HG03045 (cell line): ENCODE measurements at regions not wholly inside any gene's neighbourhood (a gene's known extent, or its start where the extent isn't known, plus 50 kb on each side); places are given as distances from the start of the nearest gene placed in this dataset.
A peak's percentile ranks its signal among the peaks of the same experiment; 100 is the strongest.
"Not testable (repeated sequence)": the region's sequence is repeated elsewhere in the genome, so short reads cannot be mapped to it uniquely, and the experiment has no call there.

Experiments used
- ATAC-seq: cut with Tn5 transposase; IDR thresholded peaks from one replicate; pipeline ENCODE4 v1.9.1; 2021; ENCODE audit warnings: mild to moderate bottlenecking, moderate library complexity; ENCODE audit not compliant: unreplicated experiment

DNA sequence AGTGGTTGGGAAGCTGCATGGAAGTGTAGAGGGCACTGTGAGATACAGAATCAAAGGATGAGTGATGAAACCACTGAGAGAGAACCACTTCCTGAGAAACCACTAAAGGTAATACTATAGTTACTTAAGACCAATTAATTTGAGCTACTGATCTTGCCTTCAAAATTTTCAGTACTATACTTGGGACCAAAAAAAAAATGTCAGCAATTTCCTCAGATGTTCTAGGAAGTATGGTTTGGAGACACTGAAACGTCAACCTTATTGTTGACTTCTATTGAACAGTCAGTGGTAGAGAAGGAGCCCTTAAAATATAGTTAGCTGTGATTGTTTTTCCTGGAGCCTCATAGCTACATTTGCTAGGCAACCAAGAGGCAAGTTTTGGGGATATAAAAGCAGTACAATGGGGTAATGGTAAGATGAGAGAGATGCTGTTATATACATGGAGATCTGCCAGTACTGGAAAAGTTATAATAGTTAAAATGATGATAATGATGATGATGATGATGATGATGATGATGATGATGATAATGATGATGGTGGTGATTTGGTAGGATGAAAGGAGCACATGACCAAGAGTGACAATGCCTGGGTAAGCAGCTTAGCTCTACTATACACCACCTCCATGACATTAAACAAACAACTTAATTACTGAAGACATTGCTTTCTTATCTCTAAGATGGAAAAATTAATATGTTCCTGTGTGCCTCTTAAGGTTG, 300.9 kb upstream of the G2E3 start:
- ATAC-seq = no peak

DNA sequence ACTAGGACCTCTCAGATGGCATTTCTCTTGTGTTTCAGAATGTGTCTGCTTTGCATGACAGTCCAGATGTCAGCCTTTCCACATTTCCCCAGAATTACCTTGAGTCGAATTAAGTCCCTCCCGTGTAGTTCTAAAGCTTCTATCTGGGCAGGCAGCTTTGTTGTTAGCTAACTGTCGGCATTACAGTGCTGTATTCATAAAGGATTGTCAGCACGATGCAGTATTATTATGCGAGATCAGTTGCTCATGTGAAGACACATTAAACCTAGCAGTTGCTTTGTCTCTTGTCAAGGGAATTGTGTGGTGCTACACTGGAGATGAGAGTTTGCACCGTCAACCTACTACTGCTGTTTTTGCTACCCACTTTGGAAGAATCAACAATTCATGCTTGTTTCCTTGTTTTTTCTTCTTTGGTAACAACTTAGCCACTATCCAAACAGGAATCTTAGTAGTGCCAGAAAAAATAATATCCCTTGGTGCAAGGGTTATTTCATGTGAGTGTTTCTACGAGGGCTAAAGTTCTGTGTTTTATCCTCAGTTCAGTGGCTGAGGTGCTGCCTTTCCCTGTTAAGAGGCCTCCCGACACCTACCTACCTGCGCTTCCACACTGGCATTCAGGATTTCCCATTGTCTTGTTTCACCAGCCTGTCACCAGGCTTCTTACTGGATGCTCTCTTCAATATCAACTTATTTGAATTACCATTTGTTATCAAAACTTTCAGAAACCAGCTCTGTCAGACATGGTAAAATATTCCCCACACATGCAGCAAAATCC, 297.9 kb upstream of the G2E3 start:
- no peak for ATAC-seq

DNA sequence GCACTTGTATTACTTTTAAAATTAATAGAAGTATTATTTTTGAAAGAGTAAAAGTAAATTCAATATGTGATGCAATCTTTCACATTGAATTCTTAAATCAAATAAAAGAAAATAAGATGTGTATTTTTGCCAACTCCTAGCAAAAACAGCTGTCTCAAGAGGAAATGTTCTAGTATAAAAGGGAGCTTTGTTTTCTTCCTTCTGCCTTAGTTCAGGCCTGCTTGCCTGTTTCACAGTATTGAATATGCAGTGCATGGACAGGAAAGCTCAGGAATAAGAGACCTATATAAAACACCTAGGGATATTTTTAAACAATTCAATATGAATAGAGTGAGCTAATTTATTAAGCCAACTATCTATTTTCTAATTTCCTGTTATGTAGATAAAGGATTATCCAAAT, 294.8 kb upstream of the G2E3 start:
- no peak for ATAC-seq

DNA sequence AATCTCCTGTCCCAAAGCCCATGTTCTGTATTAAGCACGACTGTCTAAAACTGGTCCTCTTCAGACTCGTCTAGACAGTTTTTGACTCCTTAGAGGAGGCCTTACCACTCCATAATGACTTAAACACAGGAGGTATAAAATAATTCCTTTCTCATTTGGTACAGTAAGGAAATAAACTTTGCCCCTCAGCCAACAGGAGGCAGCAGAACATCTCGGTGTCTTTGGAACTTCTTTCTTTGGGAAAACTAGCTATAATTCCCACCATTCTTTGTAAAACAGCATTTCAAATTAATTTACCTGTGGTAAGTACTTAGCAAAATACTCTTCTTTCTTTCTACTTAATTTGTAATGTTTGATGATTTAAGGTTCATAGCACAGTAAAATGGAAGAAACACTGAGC, 292.7 kb upstream of the G2E3 start:
- ATAC-seq = no peak

DNA sequence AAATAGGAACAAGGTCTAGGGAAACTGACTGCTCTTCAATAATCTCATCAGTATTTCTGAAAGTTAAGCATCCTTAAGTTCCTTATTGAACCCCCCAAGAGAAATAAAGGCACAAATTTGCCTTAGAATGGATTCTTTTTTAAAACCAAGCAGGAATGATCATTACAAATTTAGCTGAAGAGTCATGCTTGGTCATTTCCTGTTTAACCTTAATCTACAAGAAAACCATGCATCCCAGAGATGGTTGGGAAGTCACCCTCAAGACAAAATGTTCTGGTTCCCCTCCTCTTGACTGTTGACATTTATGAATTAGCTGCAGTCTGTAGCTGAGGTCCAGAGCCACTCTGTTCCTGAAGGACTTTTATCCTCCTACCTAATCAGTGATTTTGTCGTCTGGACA, 291.8 kb upstream of the G2E3 start:
- no peak for ATAC-seq

DNA sequence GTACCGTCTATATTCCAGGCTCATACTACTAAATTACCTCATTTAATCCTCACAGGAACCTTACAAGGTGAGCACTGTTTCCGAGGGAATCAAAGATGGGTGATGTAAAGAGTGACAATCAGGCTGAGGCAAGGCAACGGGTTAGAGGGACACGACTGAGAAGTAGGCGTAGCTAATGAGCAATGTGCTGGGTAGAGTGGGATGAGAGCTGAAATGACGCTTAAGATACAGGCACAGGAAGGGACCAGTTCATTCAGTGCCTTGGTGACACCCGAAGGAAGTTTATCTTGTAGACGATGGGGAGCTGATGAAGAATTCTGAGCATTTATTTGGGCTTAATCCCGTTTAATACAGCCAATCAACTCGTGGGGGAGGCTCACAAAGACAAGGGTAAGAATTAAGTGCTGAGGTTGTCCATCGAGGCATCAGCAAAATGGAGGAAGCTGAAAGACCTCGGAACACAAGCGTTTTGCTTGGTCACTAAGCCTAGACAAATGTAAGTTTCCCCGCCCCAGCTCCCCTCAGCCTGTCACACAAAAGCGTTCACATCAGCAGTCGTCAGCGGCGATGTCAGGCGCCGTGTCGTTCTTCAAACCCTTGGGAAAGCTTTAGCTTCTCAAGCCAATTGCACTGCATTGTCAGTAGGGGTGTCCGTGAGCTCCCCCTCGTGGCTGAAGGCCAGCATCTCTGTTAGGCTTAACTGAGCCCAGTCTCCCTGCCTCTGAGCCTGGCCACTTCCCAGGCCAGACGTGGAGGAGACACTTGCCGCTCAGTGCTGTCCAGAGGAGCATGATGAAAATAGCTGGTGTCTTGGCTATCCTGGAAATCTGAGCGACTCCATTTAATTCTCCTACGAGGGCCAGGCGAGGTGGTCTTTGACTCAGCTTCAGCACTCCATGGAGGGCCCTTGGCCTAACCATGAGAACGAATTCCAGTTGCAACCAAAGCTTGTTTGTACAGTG, 288.5 kb upstream of the G2E3 start:
- peak; percentile 94 for ATAC-seq

DNA sequence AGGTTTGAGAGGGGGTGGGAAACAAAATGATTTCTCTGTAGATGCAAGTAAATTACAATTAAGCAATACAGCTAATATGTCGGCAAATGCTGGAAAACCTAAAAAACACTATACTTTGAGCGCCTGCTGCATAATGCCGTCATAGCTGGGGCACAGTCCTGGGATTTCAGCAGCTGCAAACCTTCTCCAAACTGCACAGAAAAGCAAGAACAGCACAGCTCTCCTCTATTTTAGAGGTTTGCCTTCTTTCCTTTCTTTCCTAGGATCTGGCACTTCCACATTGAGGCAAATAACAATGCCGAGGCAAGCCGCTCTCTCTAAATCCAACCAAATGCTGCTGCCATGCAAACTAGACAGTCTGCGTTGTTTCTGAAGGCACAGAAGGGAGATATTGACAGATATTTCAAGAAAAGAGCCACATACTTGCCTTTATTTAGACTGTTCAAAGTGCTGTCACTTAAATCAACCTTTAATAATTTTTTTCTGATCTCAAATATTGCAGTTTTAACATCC, 287.1 kb upstream of the G2E3 start:
- ATAC-seq = no peak

DNA sequence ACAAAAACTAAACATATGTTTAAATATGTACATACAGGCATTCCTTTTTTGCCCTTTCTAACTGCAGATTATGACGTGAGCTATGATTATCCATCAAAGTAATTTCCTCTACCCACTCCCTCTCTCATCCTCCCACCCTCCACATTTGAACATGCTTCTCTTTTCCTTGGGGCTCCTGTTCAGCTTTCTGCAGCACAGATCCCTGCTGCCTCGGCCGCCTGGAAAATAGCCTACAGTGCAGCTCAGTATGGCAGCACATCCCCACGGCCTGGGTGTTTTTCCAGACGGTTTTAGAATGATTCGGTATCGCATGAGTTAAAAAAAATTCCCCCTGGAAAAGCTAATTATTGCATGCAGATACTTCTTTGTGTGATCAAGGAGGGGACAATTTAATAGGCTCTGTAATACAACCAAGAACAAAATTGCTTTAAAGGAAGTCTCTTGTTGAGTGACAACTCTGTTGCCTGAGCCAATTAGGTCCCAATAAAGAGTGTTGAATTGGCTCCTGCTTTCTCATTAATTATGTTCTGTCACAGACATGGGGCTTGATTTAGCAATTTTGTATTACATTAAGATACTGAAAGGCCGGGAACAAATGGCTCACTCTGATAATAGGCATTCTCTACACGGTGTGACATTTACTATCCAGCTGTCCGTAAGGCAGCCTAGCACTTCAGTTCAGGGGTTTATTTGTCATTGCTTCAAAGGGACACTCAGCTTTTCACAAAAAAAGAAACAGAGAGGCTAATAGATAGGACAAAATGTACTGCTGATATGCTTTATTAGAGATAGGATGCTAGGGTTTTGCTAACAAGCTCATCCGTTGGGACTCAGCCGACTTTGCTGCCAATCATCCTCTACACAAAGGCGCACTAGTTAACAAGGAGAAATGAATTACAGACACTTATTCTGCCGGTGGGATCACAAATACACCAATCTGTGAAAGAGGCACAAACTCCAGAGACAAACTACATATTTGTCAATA, 285.8 kb upstream of the G2E3 start:
- ATAC-seq = no peak

DNA sequence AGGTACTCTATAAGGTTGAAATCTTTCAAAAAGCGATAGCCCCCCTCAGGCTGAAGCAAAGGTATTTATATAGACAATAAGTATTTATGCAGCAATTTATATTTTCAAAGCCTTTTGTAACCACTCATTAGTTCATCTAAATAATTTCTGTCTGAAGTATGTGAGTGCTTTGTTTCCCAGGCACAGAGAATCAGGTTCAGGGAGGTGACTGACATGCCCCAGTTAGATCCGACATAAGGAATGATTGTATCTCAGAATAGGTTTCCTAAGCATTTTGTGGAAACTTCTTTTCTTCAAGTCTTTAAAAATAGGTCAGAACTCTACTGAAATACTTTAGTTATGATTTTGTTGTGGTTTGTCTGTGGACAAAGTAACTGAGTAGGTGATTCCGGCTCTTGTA, 283.4 kb upstream of the G2E3 start:
- ATAC-seq = no peak

DNA sequence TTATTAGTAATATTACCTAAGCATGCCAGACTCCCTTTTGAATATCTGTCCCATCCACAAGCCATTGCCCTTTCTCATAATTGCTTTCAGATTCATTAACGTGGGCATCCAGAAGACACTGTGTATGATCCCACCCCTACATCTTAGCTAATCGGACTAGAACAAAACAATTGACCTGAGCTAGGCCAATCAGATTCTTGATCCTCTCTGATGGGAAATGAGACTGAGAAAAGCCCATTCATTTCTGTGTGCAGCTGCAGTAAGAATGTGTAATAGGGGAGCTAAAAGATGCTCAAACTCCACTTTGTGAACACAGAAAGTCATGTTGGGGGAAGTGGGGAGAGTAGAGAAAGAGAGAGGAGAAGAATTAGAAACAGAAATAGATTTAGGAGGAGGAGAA, 281.7 kb upstream of the G2E3 start:
- ATAC-seq = no peak

DNA sequence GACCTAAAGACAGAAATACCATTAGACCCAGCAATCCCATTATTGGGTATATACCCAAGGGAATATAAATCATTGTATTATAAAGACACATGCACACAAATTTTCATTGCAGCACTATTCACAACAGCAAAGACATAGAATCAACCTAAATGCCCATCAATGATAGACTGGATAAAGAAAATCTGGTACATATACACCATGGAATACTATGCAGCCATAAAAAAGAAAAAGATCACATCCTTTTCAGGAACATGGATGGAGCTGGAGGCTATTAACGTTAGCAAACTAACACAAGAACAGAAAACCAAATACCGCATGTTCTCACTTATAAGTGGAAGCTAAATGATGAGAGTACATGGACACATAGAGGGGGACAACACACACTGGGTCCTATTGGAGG, 280.1 kb upstream of the G2E3 start:
- ATAC-seq = not testable (repeated sequence)

DNA sequence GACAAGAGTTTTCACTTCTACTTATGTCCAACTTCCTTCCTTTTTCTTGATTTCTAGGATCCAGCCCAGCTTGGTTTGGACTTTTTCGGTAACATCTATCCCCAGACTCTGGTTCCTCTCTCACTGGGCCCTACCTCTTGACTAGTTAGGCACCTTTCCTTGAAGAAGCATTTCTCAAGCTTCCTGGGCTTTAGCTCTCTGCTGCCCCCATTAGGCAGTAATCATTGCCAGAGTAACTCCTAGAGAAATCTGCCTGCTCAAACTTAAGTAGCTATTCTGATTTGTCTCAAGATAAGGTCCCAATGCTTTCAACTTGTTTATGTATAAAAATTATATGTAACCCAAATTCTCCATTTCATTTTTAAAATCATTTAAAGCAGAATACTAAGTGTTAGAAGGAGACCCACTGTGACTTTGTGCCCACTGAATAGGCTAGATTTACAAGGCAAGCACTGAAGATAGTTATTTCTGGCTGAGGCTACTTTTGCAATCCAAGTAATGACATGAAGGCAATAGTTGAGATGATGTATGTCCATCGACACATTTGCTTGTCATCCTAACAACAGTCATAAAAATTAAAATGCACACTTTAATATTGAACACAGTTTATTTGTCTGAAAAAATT, 275.0 kb upstream of the G2E3 start:
- no peak for ATAC-seq

DNA sequence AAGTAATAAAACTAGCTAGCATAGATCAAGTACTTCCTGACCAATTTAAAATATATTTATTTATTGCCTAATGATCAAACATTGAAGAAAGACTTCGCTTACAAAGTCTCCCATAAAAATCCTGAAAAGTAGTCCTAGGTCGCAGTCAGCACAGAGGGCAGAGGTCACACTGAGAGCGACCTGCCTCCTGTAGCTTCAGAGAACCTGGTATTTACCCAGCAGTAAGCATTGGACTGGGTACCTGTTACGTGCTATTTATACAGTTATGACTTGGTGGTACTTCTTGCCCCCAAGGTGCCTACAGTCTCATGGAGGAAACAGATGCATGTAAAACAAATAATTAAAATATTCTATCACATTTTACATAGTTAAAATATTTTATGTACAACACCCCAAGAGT, 274.1 kb upstream of the G2E3 start:
- ATAC-seq = no peak

DNA sequence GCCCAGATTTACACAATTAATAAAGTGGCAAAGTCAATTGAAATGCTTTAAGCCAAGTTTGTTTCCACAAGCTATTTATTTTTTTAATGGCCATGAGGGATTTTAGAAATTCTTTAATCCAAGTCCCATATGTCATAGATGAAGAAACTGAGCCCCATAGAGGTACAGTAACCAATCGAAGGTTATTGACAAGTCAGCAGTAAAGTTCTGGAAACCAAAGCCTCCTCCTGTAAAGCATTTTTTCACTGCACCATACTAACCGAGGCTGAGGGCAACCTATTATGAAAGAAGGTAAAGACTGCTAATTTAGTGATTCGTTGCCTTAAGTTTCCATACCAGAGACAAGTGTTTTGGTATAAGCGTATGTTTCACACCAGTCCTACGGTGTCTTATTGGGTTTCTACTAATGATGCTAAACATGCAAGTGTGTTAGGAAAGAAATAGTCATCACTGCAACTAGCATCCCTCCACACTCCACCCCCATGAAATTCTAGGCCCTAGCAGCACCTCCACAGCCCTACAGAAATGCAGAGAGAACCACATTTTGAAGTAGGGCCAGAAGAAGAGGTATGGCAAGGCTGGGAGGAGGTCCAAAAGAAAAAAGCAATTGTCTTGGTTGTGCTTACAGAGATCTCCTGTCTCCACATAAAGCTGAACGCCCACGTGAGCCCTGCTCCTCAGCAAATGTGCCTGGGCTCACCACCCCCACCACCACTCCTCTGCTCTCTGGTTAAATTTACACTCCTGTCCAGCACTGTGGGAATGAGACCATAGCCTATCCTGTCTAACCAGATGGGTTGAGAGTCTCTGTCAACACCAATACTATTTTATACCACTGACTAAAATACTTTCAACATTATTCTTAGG, 271.1 kb upstream of the G2E3 start:
- no peak for ATAC-seq

DNA sequence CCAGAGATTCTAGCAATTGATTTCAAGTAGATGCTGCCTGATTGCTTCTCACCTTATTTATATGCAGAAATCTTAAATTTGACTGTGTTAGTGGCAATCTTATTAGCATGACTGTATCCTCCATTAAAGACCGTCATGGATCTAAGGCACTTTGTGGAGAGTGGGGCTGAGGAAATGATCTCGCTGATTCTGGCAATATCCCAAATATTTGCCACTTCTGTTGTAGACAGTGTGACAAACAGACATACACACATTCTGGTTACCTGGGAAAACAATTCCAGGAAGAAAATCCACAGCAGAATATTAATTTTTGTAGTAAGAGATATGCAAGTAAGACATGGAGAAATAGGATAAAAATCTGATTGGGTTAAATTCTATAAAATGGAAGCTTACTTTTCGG, 269.0 kb upstream of the G2E3 start:
- ATAC-seq = no peak

DNA sequence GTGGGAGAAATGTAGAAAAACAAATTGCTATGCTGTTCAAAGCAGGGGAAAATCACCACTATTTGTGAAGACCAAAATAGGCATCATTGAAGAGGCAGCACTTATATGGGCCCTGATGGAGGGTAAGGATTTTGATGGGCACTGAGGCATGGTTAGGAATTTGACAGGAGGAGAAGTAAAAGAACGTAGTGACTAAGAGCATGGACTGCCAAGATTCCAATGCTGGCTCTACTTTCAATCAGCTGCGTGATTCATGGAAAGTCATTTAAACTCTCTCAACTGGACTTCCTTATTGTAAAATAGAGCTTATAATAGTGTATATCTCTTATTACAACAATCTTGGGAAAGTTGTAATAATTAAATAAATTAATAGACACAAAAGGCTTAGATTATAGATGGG, 267.7 kb upstream of the G2E3 start:
- ATAC-seq = no peak

DNA sequence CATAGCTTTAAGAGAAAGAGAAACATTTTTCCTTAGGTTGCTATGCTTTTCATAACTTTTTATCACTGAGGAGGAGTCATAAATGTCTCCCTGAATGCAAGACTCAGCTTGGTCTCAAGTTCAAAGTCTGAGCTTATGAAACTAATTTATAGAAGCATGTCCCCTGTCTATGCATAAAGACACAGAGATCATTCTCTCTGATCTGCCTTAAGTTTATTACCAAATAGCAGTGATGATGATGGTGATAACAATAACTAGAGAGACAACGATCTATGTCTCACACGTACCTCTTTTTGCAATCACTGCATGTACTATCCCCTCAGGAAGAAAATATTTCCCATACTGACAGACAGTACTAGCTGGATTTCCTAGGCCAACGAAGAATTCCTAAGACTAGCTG, 266.4 kb upstream of the G2E3 start:
- ATAC-seq = no peak

DNA sequence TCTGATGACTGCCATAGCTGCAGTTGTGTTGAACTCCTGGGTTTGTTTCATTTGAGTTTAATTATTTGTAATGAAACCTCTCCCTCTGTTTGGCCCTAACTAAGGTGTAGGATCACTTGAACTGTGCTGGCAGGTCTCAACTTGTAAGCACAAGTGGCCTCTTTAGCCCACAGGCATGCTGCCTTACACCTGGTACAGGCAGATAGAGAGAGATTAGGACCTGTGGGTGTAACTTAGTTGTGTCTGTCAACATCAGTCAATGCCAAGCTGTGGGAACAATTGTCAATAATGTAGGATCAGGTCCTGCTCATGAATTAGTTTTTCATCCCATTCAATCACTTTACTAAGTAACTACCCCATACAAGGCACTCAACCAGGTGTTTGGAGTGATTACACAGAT, 263.0 kb upstream of the G2E3 start:
- no peak for ATAC-seq

DNA sequence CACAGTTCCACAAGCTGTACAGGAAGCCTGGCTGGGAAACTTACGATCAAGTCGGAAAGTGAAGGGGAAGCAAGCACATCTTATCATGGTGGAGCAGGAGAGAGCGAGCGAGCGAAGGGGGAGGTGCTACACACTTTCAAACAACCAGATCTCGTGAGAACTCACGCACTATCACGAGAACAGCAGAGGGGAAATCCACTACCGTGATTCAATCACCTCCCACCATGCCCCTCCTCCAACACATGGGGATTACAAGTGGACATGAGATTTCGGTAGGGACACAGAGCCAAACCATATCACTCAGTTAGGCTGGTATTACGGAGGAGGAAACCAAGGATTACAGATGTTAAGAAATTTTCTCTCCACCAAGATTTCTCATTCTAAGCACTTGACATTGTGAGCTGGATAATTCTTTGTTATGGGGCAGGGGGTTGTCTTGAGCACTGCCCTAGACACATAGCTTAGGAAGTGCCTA, 262.0 kb upstream of the G2E3 start:
- no peak for ATAC-seq
